LNCAP (cell line): ENCODE measurements at regions not wholly inside any gene's neighbourhood (a gene's known extent, or its start where the extent isn't known, plus 50 kb on each side); places are given as distances from the start of the nearest gene placed in this dataset.

ENCODE experiments used
- TF ChIP-seq, protein P1 (sequence below): fragments of 450-650 bp; IDR thresholded peaks from 2 replicates; pipeline ENCODE4 v1.5.1; 2017; ENCODE audit warnings: mild to moderate bottlenecking

DNA sequence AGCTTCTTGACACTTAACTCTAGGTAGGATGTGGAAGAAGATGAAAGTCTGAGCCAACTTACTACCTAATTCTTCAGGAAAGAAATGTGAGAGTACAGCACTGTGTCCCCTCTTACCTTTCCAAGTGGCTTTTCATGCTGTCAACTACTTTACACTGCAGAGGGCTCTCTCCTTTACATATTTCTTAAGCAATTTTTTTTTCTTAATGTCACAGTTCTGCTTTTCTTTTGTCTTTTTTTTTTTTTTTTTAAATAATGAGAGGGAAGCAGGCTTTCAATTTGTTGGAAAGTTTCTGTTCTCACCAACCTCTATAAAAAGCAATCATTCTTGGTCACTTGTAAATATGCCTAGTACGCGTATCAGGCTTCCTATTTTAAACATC, 212.7 kb upstream of the MIR17HG start:
- TF ChIP-seq, protein P1, sequence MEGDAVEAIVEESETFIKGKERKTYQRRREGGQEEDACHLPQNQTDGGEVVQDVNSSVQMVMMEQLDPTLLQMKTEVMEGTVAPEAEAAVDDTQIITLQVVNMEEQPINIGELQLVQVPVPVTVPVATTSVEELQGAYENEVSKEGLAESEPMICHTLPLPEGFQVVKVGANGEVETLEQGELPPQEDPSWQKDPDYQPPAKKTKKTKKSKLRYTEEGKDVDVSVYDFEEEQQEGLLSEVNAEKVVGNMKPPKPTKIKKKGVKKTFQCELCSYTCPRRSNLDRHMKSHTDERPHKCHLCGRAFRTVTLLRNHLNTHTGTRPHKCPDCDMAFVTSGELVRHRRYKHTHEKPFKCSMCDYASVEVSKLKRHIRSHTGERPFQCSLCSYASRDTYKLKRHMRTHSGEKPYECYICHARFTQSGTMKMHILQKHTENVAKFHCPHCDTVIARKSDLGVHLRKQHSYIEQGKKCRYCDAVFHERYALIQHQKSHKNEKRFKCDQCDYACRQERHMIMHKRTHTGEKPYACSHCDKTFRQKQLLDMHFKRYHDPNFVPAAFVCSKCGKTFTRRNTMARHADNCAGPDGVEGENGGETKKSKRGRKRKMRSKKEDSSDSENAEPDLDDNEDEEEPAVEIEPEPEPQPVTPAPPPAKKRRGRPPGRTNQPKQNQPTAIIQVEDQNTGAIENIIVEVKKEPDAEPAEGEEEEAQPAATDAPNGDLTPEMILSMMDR: no peak

DNA sequence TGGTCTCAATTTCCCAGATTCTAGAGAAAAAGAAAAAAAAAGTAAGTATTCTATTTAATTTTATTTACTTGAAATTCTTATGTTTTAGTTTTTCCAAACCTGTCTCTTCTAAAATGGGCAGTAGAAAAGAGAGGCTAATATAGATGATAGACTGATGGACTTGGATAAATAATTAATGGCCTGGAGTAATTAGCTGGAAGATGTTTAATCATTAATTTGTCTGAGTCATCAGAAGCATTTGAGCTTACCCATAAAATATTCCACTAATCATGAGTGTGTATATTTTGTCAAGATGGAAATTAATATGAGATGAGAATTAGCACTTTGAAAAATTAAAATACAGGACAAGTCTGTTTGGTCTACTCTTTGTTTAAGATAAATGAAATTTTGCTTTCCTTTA, 212.1 kb upstream of the MIR17HG start:
- TF ChIP-seq, protein P1: no peak

DNA sequence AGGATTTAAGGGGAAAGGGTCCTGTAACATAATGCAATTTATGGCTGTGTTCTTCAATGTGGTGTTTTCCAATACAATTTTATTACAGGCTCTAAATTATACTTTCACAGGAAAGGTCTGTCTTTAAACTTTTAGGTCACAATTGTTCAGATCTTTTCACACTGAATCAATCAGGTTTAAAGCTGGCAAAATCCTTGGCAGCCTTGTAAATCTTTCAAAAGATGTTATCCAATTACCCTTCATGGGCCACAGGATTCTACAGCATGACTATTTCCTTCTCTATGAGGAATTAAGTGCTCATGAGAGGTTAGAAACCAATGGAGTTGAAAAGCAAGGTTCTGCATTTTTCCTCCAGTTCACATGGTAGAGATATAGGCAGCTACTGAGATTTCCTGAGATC, 211.5 kb upstream of the MIR17HG start:
- TF ChIP-seq, protein P1: no peak

DNA sequence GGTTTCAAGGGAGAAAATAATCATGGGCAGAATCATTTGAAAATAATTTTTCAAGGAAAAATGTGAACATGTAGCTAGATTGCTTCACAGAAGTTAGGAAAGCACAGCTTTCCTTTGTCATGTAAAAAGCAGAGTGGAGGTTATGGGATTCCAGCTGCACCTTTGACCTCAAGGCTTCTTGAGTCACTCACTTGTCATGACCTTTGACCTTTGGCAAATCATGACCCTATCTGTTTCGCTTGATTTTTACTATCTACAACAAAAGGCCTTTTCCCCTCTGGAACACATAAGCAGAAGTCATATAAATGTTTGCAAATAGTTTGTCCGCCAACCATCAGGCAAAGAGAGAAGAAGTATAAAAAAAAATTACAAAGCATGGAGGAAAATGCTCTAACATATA, 210.7 kb upstream of the MIR17HG start:
- TF ChIP-seq, protein P1: no peak

DNA sequence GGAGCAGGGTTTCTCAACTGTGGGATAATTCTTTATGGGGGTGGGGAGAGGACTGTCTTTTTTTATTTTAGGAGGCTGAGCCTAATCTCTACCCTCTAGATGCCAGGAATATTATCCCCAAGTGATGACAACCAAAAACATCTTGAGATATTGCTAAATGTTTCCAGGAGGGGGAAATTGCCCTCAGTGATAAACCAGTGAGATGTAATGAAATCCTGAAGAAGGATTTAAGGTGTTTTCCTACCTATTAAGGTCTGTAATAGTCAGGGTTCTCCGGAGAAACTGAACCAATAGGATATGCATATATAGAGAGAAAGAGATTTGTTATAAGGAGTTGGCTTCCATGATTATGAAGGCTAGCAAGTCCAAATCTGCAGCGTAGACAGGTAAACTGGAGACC, 208.3 kb upstream of the MIR17HG start:
- TF ChIP-seq, protein P1: no peak

DNA sequence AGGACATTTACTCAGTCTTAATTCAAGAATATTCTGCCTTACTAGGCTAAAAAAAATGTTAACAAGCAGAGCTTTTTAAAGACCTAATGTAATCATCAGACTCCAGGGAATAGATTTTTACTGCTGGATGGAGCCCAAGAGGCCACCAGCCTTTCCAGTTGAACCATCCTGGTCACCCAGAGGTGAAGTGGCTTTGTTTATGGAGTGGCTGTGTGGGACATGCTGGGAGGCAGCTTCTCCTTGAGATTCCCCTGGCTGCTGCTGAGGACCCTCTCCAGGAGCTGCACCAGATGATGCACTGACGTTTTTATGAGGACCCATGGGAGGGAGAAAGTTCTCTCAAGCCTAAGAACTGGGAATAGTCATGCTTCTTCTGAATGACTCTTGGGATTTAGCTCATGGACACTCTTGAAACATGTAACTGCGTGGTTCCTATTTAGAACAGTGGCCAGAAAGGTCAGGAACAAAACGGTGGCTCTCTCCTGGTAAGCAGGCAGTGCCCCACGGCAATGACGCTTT, 205.9 kb upstream of the MIR17HG start:
- TF ChIP-seq, protein P1: no peak

DNA sequence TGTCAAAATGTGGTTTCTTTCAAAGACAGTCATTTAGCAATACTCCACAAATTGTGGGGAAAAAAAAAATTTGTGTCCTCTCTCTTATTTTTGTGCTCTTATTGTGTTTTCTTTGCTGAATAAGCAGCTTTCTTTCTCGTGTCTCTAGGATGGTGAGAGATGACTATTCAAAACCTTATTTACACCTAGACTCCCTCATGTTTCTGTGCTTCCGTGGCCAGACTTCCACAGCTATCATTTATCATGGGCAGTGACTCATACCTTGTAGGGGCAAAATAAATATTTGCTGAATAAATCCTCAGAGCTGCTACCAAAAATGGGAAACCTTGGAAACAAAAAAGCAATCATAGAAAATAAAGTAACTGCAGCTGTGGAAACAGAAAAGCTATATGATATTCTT, 204.9 kb upstream of the MIR17HG start:
- TF ChIP-seq, protein P1: no peak

DNA sequence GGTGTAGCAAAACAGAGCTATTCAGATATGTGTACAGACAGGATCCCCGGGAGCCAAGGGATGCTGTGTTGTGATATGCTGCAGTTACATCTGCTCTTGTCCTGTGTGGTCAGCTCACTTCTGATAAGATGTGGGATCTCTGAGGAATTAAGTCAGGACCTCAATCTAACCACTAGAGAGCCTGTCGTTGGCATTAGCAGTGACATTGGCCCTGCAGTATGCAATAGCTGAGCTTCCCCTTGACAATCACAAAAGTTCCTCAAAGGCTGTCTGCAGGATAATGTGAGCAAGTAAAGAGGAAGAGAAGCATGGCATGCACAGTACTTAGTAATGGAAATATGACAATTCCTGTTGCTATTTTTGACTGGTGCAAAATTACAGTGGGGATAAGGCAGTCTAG, 203.4 kb upstream of the MIR17HG start:
- TF ChIP-seq, protein P1: no peak
